Thymus (tissue), 11 donors: ENCODE measurements at regions not wholly inside any gene's neighbourhood (a gene's known extent, or its start where the extent isn't known, plus 50 kb on each side); places are given as distances from the start of the nearest gene placed in this dataset.

ENCODE experiments used
- DNase-seq, 9 donors: peaks; one replicate each; pipeline ENCODE4 v3.0.0-alpha.2; 2013; ENCODE audit warnings: low spot score in 9 of 9, low read depth in 6 of 9, missing footprints in 1 of 9
- H3K27ac ChIP-seq, 2 donors: one replicate each; pipeline ENCODE4 v1.5.1; 2013; ENCODE audit warnings: control low read depth in 1 of 2, low read depth in 1 of 2, low read length in 1 of 2, mild to moderate bottlenecking in 1 of 2, moderate library complexity in 1 of 2
- H3K27me3 ChIP-seq, 2 donors: one replicate each; pipeline ENCODE4 v1.5.1; 2013; ENCODE audit warnings: low read length in 1 of 2; ENCODE audit not compliant: control insufficient read depth in 2 of 2, insufficient read depth in 1 of 2
- H3K36me3 ChIP-seq, 2 donors: one replicate each; pipeline ENCODE4 v1.5.1; 2013; ENCODE audit warnings: low read length in 1 of 2, mild to moderate bottlenecking in 1 of 2, moderate library complexity in 1 of 2; ENCODE audit not compliant: control insufficient read depth in 2 of 2, insufficient read depth in 2 of 2
- H3K4me1 ChIP-seq, 2 donors: one replicate each; pipeline ENCODE4 v1.5.1; 2013; ENCODE audit warnings: low read length in 2 of 2; ENCODE audit not compliant: control insufficient read depth in 2 of 2, insufficient read depth in 2 of 2
- H3K4me3 ChIP-seq, 2 donors: one replicate each; pipeline ENCODE4 v1.5.1; 2013; ENCODE audit warnings: low read length in 2 of 2, control low read depth in 1 of 2, mild to moderate bottlenecking in 1 of 2
- H3K9me3 ChIP-seq, 2 donors: one replicate each; pipeline ENCODE4 v1.5.1; 2013; ENCODE audit warnings: low read length in 1 of 2, mild to moderate bottlenecking in 1 of 2; ENCODE audit not compliant: control insufficient read depth in 2 of 2, insufficient read depth in 1 of 2
- WGBS: extraction: QIAGEN DNeasy Blood & Tissue Kit; methylation state at CpG from one replicate; pipeline ENCODE4 v1.1.7; 2013; 5-methylcytosine and 5-hydroxymethylcytosine counted together
- donor health status: healthy.

- Histone ChIP-seq H3K36me3 (no peaks in the 10 kb centered on the region), H3K27ac (no peak overlapping the region), H3K4me1 (no peaks in the 10 kb centered on the region), H3K9me3 (no peaks in the 10 kb centered on the region), H3K27me3 (no peaks in the 10 kb centered on the region), H3K4me3 (no peak overlapping the region)
- DNase-seq = no peak
- WGBS = 95% methylated on average over 11 of the region's 11 CpGs
These were observed 274.5 kb upstream of the PPP2R2D start for GRCh38 chr10:131626274-131626673.

- Histone ChIP-seq H3K27me3 (no peaks in the 10 kb centered on the region), H3K27ac (no peak overlapping the region), H3K9me3 (no peaks in the 10 kb centered on the region), H3K4me1 (no peaks in the 10 kb centered on the region), H3K4me3 (no peak overlapping the region), H3K36me3 (no peaks in the 10 kb centered on the region)
- DNase-seq = no peak
- WGBS = 70% methylated on average over 4 of the region's 4 CpGs
These were observed 271.6 kb upstream of the PPP2R2D start for GRCh38 chr10:131629026-131629770.

GRCh38 chr10:131630772-131631258 lies 270.0 kb upstream of the PPP2R2D start:
- Histone ChIP-seq H3K4me1 (no peaks in the 10 kb centered on the region), H3K9me3 (no peaks in the 10 kb centered on the region), H3K36me3 (no peaks in the 10 kb centered on the region), H3K4me3 (no peak overlapping the region), H3K27me3 (no peaks in the 10 kb centered on the region), H3K27ac (no peak overlapping the region)
- WGBS = 93% methylated on average over 7 of the region's 7 CpGs
- no peak for DNase-seq

- DNase-seq = no peak
- Histone ChIP-seq H3K27me3 (no peaks in the 10 kb centered on the region), H3K9me3 (no peaks in the 10 kb centered on the region), H3K36me3 (no peaks in the 10 kb centered on the region), H3K4me1 (no peaks in the 10 kb centered on the region), H3K27ac (no peak overlapping the region), H3K4me3 (no peak overlapping the region)
- 83% methylated on average over 14 of the region's 14 CpGs for WGBS
These were observed 269.2 kb upstream of the PPP2R2D start for GRCh38 chr10:131631619-131632018.

GRCh38 chr10:131635564-131636015 lies 265.2 kb upstream of the PPP2R2D start:
- Histone ChIP-seq H3K4me3 (no peak overlapping the region), H3K27me3 (no peaks in the 10 kb centered on the region), H3K4me1 (no peaks in the 10 kb centered on the region), H3K27ac (no peak overlapping the region), H3K36me3 (no peaks in the 10 kb centered on the region), H3K9me3 (no peaks in the 10 kb centered on the region)
- no peak for DNase-seq
- WGBS = 52% methylated on average over 3 of the region's 3 CpGs

DNA sequence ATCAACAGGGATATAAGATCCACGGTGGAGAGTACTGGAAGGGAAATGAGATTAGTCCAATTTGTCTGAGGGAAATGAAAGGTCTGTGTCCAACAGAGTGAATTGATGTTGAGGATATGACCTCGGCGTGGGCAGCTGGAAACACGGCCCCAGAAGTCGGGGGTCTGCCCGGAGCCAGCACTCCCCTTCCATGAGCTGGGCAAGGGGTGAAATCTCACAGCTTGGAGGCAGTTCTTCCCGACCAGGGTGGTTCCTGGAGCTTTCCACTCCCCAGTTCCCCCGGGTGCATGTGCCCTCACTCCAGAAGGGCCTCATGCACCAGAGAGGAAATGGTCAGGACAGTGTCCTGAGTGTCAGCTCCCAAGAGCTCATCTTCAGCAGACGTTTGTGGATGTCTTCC lies 264.7 kb upstream of the PPP2R2D start:
- Histone ChIP-seq H3K27me3 (no peaks in the 10 kb centered on the region), H3K9me3 (no peaks in the 10 kb centered on the region), H3K36me3 (no peaks in the 10 kb centered on the region), H3K27ac (no peak overlapping the region), H3K4me1 (no peaks in the 10 kb centered on the region), H3K4me3 (no peak overlapping the region)
- no peak for DNase-seq
- 68% methylated on average over 9 of the region's 9 CpGs for WGBS

DNA sequence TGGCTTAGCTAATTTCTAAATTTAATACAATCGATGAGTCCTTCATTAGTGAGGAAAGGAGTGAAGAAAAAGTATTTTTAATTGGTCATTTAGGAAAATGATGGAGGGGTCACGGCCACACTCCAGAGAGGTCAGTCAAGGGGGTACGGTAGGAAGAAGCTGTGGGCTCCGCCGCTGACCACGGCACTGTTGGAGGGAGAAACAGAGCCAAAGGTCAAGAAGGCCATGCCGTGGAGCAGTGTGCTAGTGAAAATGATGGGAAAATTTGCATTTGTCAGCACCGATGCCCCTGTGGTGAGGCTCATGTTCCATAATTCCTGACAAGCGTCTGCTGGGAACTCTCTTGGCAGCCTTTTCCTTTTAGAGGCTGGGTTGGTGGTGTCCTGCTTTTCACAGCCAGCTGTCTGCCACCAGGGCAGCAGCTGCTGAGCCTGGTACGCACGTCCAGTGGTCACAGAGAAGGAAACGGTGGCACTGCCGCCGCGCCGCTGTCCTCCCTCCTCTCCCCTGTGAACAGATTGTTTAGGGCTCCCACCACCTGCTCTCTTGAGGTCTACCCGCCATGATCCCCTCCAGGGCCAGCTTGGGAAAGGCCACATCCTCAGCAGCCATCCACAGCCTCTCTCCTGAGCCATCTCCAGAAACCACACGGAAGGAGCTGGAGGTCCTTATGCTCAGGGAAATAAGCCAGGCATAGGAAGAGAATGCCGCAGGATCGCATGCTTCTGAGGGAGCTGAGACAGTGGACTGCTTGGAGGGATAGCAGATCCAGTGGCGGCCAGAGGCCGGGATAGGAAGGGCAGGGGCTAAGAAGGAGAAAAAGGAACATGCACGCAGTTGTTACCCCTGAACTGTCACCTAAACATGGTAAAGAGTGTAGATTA lies 263.7 kb upstream of the PPP2R2D start:
- Histone ChIP-seq H3K27me3 (no peaks in the 10 kb centered on the region), H3K4me3 (no peak overlapping the region), H3K27ac (no peak overlapping the region), H3K4me1 (no peaks in the 10 kb centered on the region), H3K9me3 (no peaks in the 10 kb centered on the region), H3K36me3 (no peaks in the 10 kb centered on the region)
- DNase-seq = no peak
- WGBS = 85% methylated on average over 23 of the region's 23 CpGs

GRCh38 chr10:131638049-131638879 lies 262.5 kb upstream of the PPP2R2D start:
- WGBS = 85% methylated on average over 14 of the region's 14 CpGs
- Histone ChIP-seq H3K4me3 (no peak overlapping the region), H3K36me3 (no peaks in the 10 kb centered on the region), H3K27me3 (no peaks in the 10 kb centered on the region), H3K4me1 (no peaks in the 10 kb centered on the region), H3K27ac (no peak overlapping the region), H3K9me3 (peaks cover 0 to 4% of the 10 kb centered on the region in 2 donors)
- DNase-seq = no peak
